Brain microvascular endothelial cell (primary cell): ENCODE measurements at regions not wholly inside any gene's neighbourhood (a gene's known extent, or its start where the extent isn't known, plus 50 kb on each side); places are given as distances from the start of the nearest gene placed in this dataset.

Source experiments
- DNase-seq: peaks from one replicate; pipeline ENCODE4 v3.0.0-alpha.2; 2020
- H3K27ac ChIP-seq: fragments of 250-450 bp; sonication (Bioruptor Pico); 2 replicates; pipeline ENCODE4 v1.5.1; 2020; ENCODE audit warnings: mild to moderate bottlenecking, moderate library complexity
- H3K27me3 ChIP-seq: fragments of 250-450 bp; sonication (Bioruptor Pico); replicated peaks from 2 replicates; pipeline ENCODE4 v1.5.1; 2020; ENCODE audit warnings: mild to moderate bottlenecking
- H3K36me3 ChIP-seq: fragments of 250-450 bp; sonication (Bioruptor Pico); replicated peaks from 2 replicates; pipeline ENCODE4 v1.5.1; 2020; ENCODE audit warnings: mild to moderate bottlenecking
- H3K4me3 ChIP-seq: 2 replicates; pipeline ENCODE4 v1.5.1; 2011; ENCODE audit warnings: low read depth, mild to moderate bottlenecking, control low read depth, low read length, moderate library complexity
- in situ Hi-C: cut with HindIII; loops from 2 replicates; pipeline ENCODE4 v1.10.0; 2017; ENCODE audit warnings: low sequenced_read_pairs, low pct_ligation_motif_present
- TF ChIP-seq, protein P1 (sequence below): IDR thresholded peaks from 2 replicates; pipeline ENCODE4 v1.5.1; 2011; ENCODE audit warnings: low read depth, mild to moderate bottlenecking, moderate library complexity, low read length, control low read depth, inconsistent platforms; ENCODE audit errors: missing control alignments

DNA sequence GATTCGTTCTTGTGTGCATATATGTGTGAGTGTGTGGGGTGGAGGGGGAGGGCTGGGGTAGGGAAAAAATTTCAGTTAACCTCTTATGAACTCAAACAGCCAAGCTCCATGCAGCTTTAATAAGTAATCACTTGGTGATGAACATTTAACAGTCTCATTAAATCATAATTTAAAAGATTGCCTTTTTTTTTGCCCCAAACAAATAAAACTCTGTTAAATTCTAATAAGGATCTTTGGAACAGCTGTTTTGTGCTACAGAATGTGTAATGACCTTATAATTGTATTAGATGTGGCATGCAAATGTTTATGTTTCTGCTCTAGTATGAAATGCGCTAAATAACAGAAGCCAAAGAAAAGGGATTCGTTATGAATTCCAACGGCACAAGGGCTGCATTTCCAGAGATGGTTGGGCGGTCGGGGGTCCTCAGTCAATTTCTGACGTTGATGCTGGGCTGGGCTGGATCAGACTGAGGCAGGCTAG lies 80.0 kb upstream of the RORA start:
- Histone ChIP-seq H3K27ac (no peak overlapping the region), H3K36me3 (no peaks in the 10 kb centered on the region), H3K27me3 (no peaks in the 10 kb centered on the region), H3K4me3 (no peak overlapping the region)
- TF ChIP-seq, protein P1, sequence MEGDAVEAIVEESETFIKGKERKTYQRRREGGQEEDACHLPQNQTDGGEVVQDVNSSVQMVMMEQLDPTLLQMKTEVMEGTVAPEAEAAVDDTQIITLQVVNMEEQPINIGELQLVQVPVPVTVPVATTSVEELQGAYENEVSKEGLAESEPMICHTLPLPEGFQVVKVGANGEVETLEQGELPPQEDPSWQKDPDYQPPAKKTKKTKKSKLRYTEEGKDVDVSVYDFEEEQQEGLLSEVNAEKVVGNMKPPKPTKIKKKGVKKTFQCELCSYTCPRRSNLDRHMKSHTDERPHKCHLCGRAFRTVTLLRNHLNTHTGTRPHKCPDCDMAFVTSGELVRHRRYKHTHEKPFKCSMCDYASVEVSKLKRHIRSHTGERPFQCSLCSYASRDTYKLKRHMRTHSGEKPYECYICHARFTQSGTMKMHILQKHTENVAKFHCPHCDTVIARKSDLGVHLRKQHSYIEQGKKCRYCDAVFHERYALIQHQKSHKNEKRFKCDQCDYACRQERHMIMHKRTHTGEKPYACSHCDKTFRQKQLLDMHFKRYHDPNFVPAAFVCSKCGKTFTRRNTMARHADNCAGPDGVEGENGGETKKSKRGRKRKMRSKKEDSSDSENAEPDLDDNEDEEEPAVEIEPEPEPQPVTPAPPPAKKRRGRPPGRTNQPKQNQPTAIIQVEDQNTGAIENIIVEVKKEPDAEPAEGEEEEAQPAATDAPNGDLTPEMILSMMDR: no peak
- in situ Hi-C loops: no loop called here
- DNase-seq: no peak

DNA sequence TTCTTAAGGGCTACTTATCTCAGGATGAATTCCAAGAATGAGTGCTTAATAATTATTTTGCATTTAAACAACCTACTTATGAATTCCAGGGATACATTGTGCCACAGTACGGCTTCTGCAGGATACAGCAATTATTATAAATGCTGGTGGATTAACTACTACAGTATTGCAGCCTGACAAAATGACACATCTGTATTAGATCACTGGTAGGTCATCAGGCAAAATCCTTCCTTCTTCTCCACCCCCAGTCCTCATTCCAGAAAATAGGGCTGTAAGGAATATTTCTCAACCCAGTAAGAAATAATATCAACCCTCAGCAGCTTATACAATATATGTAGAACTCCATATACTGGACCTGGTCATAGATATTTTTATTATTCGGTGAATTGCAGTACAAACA lies 79.3 kb upstream of the RORA start:
- Histone ChIP-seq H3K27ac (no peak overlapping the region), H3K4me3 (no peak overlapping the region), H3K36me3 (no peaks in the 10 kb centered on the region), H3K27me3 (no peaks in the 10 kb centered on the region)
- no peak for DNase-seq
- TF ChIP-seq, protein P1: no peak
- in situ Hi-C loops: no loop called here

DNA sequence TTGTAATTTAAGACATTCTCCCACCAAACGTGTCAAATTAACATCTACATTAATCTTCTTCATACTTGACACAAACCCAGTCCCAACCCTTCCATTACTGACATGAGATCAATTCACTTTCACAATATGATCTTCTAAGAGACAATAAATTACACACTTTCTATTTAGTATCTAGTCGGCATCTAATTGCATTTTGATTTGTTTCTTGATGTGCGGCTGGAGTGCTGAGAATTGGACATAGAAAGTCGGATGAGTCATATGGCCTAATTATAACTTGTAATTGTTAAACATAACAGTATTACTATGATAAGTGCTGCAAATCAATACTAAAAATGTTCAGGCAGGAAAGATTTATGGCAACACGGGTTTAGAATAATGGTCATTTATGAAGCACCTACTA lies 78.4 kb upstream of the RORA start:
- in situ Hi-C loops: no loop called here
- TF ChIP-seq, protein P1: no peak
- H3K27ac ChIP-seq: no peak overlapping the region
- H3K27me3 ChIP-seq: no peaks in the 10 kb centered on the region
- DNase-seq: no peak
- no peak overlapping the region for H3K4me3 ChIP-seq
- no peaks in the 10 kb centered on the region for H3K36me3 ChIP-seq

DNA sequence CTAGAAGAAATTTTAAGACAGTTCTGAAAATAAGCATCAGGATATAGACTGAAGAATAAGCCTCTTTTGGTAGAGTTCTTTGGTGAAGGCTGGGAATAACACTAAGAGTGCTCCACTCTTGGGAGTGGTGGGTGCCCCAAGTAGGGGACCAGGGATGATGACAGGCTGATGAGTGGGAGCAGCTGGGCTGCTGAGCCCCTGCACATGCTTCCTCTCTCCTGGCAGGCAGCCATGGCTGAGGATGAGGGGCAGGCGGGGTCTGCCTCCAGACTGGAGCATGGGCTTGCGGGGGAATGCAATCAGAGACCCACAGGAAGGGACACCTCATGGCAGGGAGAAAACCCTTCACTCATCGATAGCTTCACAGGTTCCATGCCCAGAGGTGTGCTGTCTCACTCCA lies 72.6 kb upstream of the RORA start:
- no peaks in the 10 kb centered on the region for H3K36me3 ChIP-seq
- in situ Hi-C loops: no loop called here
- no peak overlapping the region for H3K4me3 ChIP-seq
- H3K27ac ChIP-seq: no peak overlapping the region
- TF ChIP-seq, protein P1: no peak
- DNase-seq: no peak
- no peaks in the 10 kb centered on the region for H3K27me3 ChIP-seq

DNA sequence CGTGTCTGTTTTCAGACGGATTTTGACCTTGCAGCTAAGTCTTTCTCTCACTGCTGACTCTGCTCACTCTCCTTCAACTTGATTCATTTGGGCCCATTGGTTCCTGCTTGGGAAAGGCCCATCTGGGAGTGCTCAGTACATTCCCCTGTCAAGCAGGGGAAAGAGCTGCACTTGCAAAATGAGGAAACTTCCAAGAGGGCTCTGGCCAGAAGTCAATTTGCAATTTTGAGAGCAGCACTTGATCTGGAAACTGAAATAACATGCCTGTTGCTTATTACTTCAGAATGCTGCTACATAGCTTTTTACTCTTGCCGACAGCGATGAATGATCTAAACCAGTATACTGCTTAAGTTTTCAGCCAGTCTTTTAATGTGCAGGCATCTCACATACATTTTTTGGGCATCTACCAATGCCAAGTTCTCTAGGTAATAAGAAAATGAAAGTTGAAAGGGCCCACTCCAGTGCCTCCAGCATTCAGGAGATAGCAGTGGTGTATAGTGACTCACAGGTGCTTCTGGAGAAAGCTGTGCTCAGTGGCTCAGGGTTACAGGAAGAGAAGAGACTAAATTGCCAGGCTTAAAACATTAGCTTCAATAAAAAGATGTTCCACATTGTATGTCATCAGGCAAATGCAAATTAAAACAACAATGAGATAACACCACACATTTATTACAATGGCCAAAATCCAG lies 70.1 kb upstream of the RORA start:
- H3K27me3 ChIP-seq: no peaks in the 10 kb centered on the region

More for the DNA sequence above, 70.1 kb upstream of the RORA start:
- TF ChIP-seq, protein P1: no peak
- Histone ChIP-seq H3K36me3 (no peaks in the 10 kb centered on the region), H3K27ac (no peak overlapping the region), H3K4me3 (no peak overlapping the region)
- in situ Hi-C loops: no loop called here
- DNase-seq: no peak
